Esophagus muscularis mucosa (tissue), 3 donors: ENCODE measurements at regions not wholly inside any gene's neighbourhood (a gene's known extent, or its start where the extent isn't known, plus 50 kb on each side); places are given as distances from the start of the nearest gene placed in this dataset.

ENCODE experiments used
- CTCF ChIP-seq, 3 experiments: fragments of 200-600 bp in 2 of 3; fragments of 450-650 bp in 1 of 3; sonication (generic) in 2 of 3; IDR thresholded peaks; one replicate each; pipeline ENCODE4 v1.5.1; 2017 to 2019; ENCODE audit warnings: antibody characterized with exemption in 3 of 3, mild to moderate bottlenecking in 2 of 3, moderate library complexity in 1 of 3
- POLR2A ChIP-seq: fragments of 450-650 bp; IDR thresholded peaks from one replicate; pipeline ENCODE4 v1.6.1; 2017; ENCODE audit warnings: antibody characterized with exemption, moderate library complexity, mild to moderate bottlenecking, low read depth

GRCh38 chr18:37717098-37717497, 151.5 kb upstream of the CELF4 start:
- TF ChIP-seq POLR2A (no peak), CTCF (IDR thresholded peaks at IDR 0.05) (no peak)
